ENCODE measurements at regions not wholly inside any gene's neighbourhood (a gene's known extent, or its start where the extent isn't known, plus 50 kb on each side); places are given as distances from the start of the nearest gene placed in this dataset.
A peak's percentile ranks its signal among the peaks of the same experiment; 100 is the strongest.

DNA sequence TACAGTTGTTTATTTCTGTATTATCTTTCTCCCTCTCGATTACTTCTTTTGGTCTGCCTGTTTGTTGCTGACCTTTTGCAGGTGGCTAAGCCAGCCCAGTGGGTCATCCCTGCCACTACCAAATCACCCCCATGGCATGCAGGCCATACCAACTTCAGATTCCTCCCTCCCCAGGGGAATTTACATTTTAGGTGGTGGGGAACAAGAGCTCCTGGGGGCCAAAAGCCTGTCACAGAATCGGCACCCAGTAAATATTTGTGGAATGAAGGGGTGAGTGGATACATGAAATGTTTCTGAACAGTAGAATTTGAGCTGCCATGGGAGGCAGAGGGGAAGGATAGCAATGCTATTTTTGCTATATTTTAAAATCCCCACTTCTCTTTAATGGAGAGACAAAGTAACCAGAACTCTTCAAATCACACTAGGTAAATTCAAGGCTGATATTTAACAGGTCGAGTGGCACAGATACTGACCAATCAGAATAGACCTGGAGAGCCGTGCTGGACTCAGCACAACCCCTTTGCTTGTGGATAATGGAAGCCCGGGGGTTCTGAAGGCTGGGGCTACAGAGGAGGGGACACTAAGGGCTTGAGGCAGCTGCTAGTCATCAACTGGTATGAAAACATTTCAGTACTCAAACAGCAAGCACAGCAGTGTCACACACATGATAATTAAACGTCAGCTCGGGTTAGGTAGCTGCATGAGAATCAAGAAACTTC, 54.3 kb upstream of the SMAD3 start:
- no TSS peak for BruUV-seq (replicated peaks)
- no peaks in the 10 kb centered on the region for H3K36me3 ChIP-seq (ENCODE audit: control insufficient read depth, insufficient read depth, low read length)
- ATAC-seq (ENCODE audit: low read depth) (peak; percentile 79), DNase-seq (peak; percentile 54)
- no peak overlapping the region for H3K4me2 ChIP-seq (ENCODE audit: low read depth, low read length)
- H2AK5ac ChIP-seq (ENCODE audit: low read depth, low read length) = peak overlapping the region; percentile 33; the same call in 1 of the 2 replicates
- H3K27me3 ChIP-seq (ENCODE audit: control insufficient read depth, insufficient read depth, low read length) = no peaks in the 10 kb centered on the region
- H3K23ac ChIP-seq (ENCODE audit: low read depth, low read length) = no peak overlapping the region
- peaks cover 13% of the 10 kb centered on the region for H3K4me1 ChIP-seq (ENCODE audit: control insufficient read depth, insufficient read depth, low read length)
- H3K18ac ChIP-seq (ENCODE audit: low read depth, low read length) = no peak overlapping the region
- no peak overlapping the region for H2BK5ac ChIP-seq (ENCODE audit: low read depth, low read length, poor library complexity, severe bottlenecking)
- H3K9me1 ChIP-seq (ENCODE audit: insufficient read depth, low read length) = peaks cover 12% of the 10 kb centered on the region
- no peaks in the 10 kb centered on the region for H4K20me1 ChIP-seq (ENCODE audit: insufficient read depth, low read length)
- H3K9me3 ChIP-seq (ENCODE audit: control insufficient read depth, insufficient read depth, low read length) = no peaks in the 10 kb centered on the region
- no peak overlapping the region for H4K5ac ChIP-seq (ENCODE audit: low read depth, low read length)
- 0 out of 2 replicates have a peak overlapping the region, but pooled peaks have one; percentile 22 for H3K14ac ChIP-seq (replicated peaks; ENCODE audit: low read depth, low read length)
- no peak overlapping the region for H3K4ac ChIP-seq (ENCODE audit: low read depth, low read length)
- no peak overlapping the region for H2AK9ac ChIP-seq (replicated peaks; ENCODE audit: low read depth, low read length, poor library complexity)
- ChIA-PET CTCF (no interaction called here), POLR2A (ENCODE audit: unreplicated experiment) (no interaction called here)
- H3K56ac ChIP-seq (ENCODE audit: extremely low read depth, insufficient read depth, low read length) = no peak overlapping the region
- peak overlapping the region; percentile 4; the same call in 1 of the 2 replicates for H2BK20ac ChIP-seq (ENCODE audit: low read depth, low read length)
- 10% methylated on average over 2 of the region's 7 CpGs; no CpG with 5 or more reads in 1 of the 2 experiments for WGBS, 2 experiments (ENCODE audit: extremely low coverage in 2 of 2, insufficient read length in 1 of 2)
- no peak overlapping the region for H3K4me3 ChIP-seq (ENCODE audit: insufficient read depth, low read depth, low read length)
- no peak overlapping the region for H3K9ac ChIP-seq (ENCODE audit: low read depth, low read length)
- no peaks in the 10 kb centered on the region; a peak in 1 of 4 replicates for H3K79me1 ChIP-seq (ENCODE audit: low read depth in 1 of 2, low read length in 2 of 2)
- H4K8ac ChIP-seq (ENCODE audit: low read depth in 2 of 2, low read length in 2 of 2) = peak overlapping the region in 1 of 2 experiments; percentile 32; a peak in 1 of 4 replicates
- dilution Hi-C loops (cut with HindIII; ENCODE audit: low sequenced_read_pairs, unreplicated experiment) (no loop called here), intact Hi-C loops (cut with micrococcal nuclease) (no loop called here), in situ Hi-C loops (cut with MboI; ENCODE audit: low sequenced_read_pairs) (no loop called here)
- H2BK120ac ChIP-seq (ENCODE audit: low read depth, low read length) = peak overlapping the region; percentile 7; the same call in 1 of the 2 replicates
- TF ChIP-seq FOS (IDR thresholded peaks at IDR 0.05; ENCODE audit: low read depth, low read length) (no peak), MAFK (IDR thresholded peaks at IDR 0.05; ENCODE audit: low read depth, low read length) (0 out of 2 replicates have a peak, but pooled peaks have one; percentile 5)
- no peak overlapping the region for H3K27ac ChIP-seq (ENCODE audit: insufficient read depth, low read length)
- peak overlapping the region; percentile 76 for H2AFZ ChIP-seq (replicated peaks; ENCODE audit: low read length, poor library complexity)
- 0 out of 2 replicates have a peak overlapping the region, but pooled peaks have one; percentile 7 for H4K91ac ChIP-seq (ENCODE audit: insufficient read depth, low read depth, low read length)
- no peak overlapping the region for H2BK15ac ChIP-seq (ENCODE audit: low read depth, low read length)
